SW 1271 (cell line): ENCODE measurements at regions not wholly inside any gene's neighbourhood (a gene's known extent, or its start where the extent isn't known, plus 50 kb on each side); places are given as distances from the start of the nearest gene placed in this dataset.

ENCODE experiments used
- DNase-seq, 2 experiments: peaks; one replicate each; lab custom pipeline; 2025; lab: John Stamatoyannopoulos, UW

- DNase-seq = no peak
Observed at GRCh38 chr14:97210202-97210601, 413.0 kb downstream of the VRK1 start.

DNA sequence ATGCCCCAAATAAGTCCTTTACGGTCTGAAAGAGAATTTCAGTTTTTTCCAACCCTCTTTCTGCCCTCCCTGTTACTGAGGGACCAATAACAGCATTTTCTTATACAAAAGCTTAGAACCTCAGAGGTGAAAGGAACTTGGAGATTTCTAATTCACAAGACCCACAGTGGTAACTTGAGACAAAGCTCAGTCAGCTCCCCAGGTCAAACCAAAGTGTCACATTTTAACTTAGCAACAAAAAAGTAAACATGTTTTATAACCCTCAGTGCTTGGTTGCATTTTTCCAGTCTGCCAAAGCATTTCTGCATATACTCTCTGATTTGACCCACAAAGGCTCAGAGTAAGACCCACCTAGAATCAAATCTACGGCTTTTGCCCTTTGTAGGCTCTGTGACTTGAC lies 415.2 kb downstream of the VRK1 start:
- no peak for DNase-seq

GRCh38 chr14:97213720-97214119 lies 416.5 kb downstream of the VRK1 start:
- no peak for DNase-seq

GRCh38 chr14:97215263-97215969 lies 418.2 kb downstream of the VRK1 start:
- DNase-seq = no peak

DNA sequence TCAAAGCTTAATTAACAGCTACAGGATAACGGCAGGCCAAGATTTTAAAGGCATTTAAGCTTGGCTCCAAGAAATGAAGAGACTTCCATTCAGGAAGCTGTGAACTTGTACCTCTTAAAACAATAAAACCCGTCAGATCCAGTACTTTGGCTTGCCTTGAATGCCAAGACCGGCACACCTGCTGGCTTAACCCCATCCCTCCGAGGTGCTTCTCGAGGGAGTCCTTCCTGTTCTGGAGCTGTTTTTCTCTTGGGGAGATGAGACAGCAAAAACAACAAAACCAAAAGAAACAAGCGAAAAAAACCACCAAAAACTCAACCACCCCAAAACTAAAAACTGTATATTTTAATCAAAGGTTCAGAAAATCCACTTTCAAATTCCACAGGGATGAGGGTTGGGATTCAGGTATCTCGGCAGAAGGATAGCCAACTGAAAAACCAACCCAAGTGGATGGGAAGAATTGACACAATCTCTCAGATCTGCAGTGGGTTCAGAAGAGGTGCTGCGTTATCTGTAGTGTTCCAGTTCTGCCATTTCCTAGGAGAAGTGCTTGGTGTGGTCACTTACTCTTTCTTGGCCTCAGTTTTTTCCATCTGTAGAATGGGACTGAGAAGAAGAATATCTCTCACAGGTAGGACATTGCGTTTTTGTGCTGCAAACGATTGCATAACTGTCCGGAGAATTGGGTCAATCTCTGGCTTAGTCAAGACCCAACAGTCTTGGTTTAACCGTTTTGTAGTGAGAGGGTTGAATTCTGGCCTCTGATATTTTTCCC lies 420.1 kb downstream of the VRK1 start:
- DNase-seq = no peak

DNA sequence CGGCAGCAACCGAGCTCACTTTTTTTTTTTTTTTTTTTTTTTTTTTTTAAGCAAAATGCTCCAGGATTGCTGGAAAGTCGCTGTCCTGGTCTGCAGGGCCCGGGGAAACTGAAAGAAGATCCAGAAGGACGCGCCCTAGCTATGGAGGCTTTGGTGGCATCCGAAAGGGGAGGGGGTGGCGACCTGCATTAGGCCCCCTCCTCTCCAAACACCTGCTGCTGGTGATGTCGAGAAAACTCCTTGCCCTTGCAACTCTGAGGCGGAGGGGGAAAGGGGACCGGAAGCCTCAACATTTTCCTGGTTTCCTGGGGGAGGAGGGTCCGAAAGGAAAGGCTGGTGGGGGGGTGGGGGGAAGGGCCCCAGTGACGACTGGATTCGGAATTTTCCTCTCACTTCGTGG lies 421.1 kb downstream of the VRK1 start:
- DNase-seq = no peak

DNA sequence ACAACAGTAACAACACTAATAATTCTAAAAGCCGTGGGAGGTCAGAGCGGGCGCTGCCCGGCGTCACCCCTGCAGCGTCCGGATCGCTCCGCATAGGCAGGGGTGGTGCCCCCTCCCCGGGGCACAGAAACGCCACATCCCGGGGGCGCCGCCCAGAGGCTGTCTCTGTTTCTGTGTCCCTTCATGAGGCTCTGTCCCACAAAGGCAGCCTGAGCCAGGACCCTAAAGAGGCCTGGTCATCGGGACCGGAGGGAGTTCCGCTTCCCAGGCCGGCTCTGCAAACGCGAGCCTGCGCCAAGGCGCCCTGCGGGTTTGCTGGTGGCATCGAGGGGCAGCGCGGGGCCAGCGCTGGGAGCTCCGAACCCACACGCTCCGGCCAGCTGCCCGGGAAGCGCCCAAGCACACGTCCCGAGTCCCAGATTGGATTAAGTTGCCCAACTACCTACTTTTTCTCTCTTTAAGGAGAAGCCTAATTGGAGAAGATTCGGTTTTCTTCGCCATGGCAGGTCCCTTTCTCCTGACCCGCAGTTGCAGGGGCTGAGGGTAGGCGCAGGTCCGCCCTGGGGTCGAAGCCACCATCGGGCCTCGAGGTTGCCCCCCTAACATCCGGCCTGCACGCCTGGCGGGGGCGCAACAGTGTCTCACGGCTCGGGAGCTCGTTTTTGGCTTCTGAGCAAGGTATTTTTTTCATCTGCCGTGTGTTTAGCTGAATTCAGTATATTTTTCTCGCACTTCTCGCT lies 421.7 kb downstream of the VRK1 start:
- no peak for DNase-seq

DNA sequence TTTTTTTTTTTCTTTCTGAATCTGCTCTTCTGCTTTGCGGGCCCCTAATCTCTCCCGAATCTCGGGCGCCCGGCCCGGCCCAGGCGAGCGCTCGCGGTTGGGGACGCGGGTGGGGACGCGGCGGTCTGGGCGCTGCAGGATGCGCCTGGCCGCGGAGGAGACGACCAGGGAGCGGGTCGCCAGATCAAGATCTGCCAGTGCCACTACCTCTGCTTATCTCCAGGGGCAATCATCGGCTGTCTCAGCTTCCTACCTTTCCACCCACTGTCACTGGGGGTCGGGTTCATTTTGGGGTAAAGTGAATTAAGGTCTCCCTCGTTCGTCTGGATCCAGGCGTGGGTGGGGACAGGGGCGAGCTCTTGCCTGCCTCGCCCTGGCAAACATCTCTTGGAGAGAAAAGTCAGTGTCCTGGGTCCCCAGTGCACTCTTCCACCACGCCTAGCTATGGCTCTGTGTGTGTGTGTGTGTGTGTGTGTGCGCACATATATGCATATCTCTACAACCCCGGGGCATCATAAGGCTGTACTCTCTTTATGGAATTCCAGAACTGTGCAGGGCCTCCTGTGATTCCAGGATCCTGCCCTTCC lies 422.3 kb downstream of the VRK1 start:
- DNase-seq = no peak

GRCh38 chr14:97221572-97222285 lies 424.5 kb downstream of the VRK1 start:
- no peak for DNase-seq

DNA sequence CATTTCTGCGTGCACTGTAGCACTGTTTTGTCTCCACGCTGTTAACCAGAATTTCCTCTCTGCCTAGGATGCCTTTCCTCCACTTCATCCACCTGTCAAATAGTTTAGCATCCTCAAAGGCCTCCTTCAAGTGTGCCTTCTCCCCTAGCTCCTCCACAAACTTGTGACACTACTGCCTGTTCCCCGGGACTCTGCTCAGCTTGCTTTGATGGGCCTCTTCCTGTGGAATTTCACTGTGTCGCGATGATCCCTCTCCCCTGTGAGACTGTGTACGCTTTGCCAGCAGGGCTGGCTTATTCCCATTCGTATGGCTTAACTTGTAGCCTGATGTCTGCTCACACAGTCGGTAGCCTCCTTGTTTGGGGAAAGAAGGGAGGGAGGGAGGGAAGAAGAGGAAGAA lies 426.8 kb downstream of the VRK1 start:
- no peak for DNase-seq

DNA sequence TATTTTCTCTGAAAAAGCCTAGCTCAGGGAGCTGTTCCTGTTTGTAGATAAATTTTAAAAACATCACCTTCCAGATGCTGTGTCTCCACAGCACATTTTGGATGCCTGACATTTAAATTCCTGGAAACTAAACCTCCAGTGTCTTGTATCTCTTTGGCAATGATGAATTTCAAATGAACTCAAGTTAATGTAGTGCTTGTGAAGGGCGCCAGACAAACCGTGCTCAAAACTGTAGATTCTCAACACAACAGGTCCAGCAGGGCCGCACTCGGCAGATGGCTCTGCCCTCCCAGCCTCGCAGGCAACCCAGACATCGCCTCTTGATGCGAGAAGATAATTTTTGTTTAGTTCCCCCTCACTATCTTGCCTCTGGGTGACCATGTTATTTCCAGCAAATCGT lies 432.9 kb downstream of the VRK1 start:
- no peak for DNase-seq

DNA sequence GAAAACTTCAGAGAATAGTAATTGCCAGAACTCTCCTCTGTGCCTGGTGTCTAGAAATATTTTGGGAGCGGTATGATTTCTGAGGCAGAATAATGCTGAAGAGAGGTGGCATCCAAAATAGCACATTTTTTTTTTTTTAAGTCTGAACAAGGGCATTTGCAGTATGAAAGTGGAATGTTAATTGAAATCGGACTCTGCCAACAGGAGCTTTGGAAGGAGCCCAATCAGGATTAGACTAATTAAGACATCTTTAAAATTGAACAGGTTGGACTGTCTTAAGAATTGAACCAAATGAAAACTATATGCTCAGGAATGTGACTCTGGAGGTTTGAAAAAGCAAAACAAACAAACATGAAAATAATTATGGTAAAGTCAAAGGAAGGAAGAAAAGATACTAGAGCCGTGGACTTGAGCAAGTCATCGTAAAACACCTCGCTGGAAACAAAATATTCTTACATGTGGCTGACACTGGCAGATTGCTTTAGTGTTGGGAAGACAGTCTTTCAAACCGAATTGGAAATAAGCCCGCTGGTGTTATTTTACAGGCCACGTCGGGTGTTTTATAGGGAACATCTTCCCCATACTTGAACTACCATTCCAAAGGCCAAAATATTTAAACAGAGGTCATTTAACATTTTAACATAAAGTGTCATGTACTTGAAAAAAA lies 436.3 kb downstream of the VRK1 start:
- DNase-seq = no peak

GRCh38 chr14:97246648-97247047 lies 449.5 kb downstream of the VRK1 start:
- DNase-seq = no peak

GRCh38 chr14:97248973-97249372 lies 451.8 kb downstream of the VRK1 start:
- DNase-seq = no peak

- DNase-seq = no peak
Observed at GRCh38 chr14:97250931-97251330, 453.7 kb downstream of the VRK1 start.

DNA sequence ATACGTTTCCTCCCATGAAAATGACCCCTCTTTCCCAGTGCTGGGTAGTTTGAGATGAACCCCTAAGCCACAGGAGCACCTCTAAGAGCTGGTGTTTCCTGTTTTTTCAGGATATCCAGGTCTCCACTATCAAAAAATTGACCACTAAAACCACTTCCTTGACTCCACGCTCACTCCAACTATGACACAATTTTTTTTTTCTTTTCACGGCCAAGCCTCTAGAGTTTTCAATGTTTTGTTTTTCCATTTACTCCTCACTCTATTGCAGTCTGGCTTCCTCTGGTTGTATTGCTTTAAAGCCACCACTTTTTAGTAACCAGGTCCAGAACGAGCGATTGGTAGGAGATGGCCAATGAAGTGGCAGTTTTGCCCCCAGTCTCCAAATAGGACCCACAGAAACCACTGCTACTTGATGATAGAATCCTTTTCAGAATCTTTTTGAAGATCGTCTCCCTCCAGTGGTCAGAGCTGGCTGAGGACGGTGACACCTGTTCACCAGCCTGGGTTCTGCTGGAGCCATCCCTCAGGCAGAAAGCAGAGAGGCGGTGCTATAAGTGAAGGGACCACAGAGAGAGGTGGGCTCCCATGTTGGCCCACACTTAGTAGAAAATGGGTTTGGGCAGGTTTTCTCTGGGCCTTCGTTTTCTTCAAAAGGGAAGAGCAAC lies 454.4 kb downstream of the VRK1 start:
- no peak for DNase-seq

- no peak for DNase-seq
Observed at GRCh38 chr14:97253756-97254155, 456.6 kb downstream of the VRK1 start.

GRCh38 chr14:97262336-97262735 lies 465.2 kb downstream of the VRK1 start:
- no peak for DNase-seq

DNA sequence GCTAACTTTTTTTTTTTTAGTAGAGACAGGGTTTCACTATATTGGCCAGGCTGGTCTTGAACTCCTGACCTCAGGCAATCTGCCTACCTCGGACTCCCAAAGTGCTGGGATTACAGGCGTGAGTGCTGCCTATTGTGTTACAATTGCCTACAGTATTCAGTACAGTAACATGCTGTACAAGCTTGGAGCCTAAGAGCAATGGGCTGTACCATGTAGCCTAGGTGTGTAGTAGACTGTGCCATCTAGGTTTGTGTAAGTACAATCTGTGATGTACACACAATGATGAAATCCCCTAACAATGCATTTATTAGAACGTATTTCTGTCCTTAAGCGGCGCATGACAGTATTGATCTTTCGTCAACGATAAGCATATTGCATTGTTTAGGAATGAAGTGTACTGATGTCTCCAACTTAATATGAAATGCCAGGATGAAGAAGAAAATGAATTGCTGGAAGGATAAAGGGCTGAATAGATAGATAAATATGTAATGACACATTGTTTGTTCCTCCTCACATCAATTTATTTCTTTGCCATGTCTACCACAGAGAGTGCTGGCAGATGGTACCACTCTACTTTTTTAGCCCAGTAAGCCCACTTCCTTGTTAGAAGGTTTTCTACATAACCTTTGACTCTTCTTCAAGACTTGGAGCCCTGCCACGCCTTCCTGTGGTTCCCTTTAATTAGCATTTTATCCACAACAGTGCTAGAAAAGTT lies 467.5 kb downstream of the VRK1 start:
- no peak for DNase-seq

DNA sequence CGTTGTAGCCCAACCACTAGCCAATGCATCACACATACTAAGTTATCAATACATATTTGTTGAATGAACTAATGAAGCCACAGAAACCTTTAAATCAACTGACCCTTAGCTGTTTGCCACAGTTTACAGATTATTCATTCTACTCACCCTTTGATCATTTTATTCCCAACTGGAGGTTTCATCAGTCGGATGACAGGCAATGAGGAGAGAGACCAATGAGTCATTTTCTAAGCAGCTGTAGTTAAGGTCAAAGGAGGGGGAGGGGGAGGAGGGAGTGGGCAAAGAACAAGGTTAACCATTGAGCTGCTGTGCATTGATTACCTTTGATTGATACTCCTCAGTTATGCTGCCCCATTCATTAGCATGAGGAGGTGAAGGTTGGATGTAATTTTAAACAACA lies 469.5 kb downstream of the VRK1 start:
- no peak for DNase-seq
